ENCODE measurements at regions not wholly inside any gene's neighbourhood (a gene's known extent, or its start where the extent isn't known, plus 50 kb on each side); places are given as distances from the start of the nearest gene placed in this dataset.

- Histone ChIP-seq H3K9me3 (ENCODE audit: control insufficient read depth, insufficient read depth, low read length) (no peaks in the 10 kb centered on the region), H3K27me3 (ENCODE audit: control insufficient read depth, insufficient read depth, low read length) (peaks cover 12% of the 10 kb centered on the region), H3K4me3 (ENCODE audit: low read depth, low read length) (peak overlapping the region; percentile 10), H3K4me1 (ENCODE audit: control insufficient read depth, insufficient read depth, low read length) (peaks cover 13% of the 10 kb centered on the region), H3K36me3 (ENCODE audit: control insufficient read depth, insufficient read depth, low read length) (no peaks in the 10 kb centered on the region), H3K9ac (ENCODE audit: low read depth, low read length) (no peak overlapping the region)
These were observed 193.5 kb upstream of the TCF4 start for GRCh38 chr18:55781481-55781957.

DNA sequence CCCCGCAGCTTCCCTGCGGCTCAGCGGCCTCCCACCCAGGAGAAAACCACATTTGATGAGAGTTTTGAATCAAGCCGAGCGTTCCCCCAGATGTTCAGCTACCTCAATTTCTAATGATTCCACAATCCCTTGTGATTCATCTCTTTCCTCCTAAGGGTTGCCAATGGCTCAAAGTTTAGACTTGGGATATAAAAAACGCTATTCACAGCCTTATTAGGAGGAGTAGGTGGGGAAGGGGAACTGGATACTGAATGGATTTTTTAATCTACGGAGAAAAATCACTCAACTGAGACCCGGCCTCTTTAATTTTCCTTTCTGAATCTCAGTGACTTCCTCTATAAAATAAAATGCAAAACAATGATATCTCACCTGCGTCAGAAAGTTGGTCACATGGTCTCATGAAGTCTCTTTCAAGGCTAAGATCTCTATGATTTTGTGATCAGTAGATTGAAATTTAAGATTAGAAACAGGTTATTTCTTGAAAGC lies 192.6 kb upstream of the TCF4 start:
- H3K9me3 ChIP-seq (ENCODE audit: control insufficient read depth, insufficient read depth, low read length): no peaks in the 10 kb centered on the region
- peaks cover 12% of the 10 kb centered on the region for H3K27me3 ChIP-seq (ENCODE audit: control insufficient read depth, insufficient read depth, low read length)
- peak overlapping the region; percentile 18 for H3K9ac ChIP-seq (ENCODE audit: low read depth, low read length)
- peaks cover 13% of the 10 kb centered on the region for H3K4me1 ChIP-seq (ENCODE audit: control insufficient read depth, insufficient read depth, low read length)
- peak overlapping the region; percentile 65 for H3K4me3 ChIP-seq (ENCODE audit: low read depth, low read length)
- no peaks in the 10 kb centered on the region for H3K36me3 ChIP-seq (ENCODE audit: control insufficient read depth, insufficient read depth, low read length)

DNA sequence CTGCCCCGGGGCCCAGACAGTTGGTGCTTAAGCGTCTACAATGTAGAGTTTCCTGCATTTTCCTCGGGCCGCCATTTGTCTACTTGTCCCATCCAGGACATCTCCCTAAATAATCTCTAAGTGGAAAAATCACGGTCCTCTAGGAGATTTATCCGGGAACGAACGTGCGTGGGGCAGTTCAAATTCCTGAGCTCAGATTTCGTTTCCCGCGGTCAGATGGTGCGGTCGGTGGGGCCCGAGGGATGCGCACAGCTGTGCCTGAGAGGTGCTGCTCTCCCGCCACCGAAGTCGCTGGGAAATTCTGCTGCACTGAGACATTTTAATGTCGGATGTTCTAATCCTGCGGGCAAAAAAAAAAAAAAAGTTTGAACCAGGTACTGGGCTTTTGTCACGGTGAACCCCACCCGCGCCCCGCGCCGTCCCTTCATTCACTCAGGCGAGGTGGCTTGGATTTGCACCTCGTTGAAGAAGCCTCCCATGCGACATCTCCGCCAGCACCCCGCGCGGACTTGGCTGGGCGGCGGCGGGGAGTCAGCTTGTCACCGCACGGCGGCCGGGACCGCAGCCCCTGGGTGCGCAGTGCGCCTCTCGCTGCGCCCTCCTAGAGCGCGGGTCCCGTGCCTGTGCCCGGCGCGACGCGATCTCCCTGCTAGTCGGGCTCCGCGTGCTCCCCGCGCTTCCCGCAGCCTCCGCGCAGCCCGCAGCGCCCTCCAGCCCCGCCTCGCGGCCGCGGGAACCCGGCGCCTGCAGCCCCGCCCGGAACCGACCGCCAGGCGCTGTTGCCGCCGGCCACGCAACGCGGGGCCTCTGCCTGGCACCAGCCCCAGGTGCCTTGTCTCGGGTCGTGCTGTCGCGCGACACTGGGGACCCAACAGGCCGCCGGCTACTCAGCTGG lies 191.9 kb upstream of the TCF4 start:
- peak overlapping the region; percentile 65 for H3K4me3 ChIP-seq (ENCODE audit: low read depth, low read length)
- H3K4me1 ChIP-seq (ENCODE audit: control insufficient read depth, insufficient read depth, low read length): peaks cover 13% of the 10 kb centered on the region
- H3K36me3 ChIP-seq (ENCODE audit: control insufficient read depth, insufficient read depth, low read length): no peaks in the 10 kb centered on the region
- H3K9me3 ChIP-seq (ENCODE audit: control insufficient read depth, insufficient read depth, low read length): no peaks in the 10 kb centered on the region
- peaks cover 12% of the 10 kb centered on the region for H3K27me3 ChIP-seq (ENCODE audit: control insufficient read depth, insufficient read depth, low read length)
- H3K9ac ChIP-seq (ENCODE audit: low read depth, low read length): peak overlapping the region; percentile 18

- peak overlapping the region; percentile 65 for H3K4me3 ChIP-seq (ENCODE audit: low read depth, low read length)
- H3K9me3 ChIP-seq (ENCODE audit: control insufficient read depth, insufficient read depth, low read length): no peaks in the 10 kb centered on the region
- peaks cover 12% of the 10 kb centered on the region for H3K27me3 ChIP-seq (ENCODE audit: control insufficient read depth, insufficient read depth, low read length)
- H3K36me3 ChIP-seq (ENCODE audit: control insufficient read depth, insufficient read depth, low read length): no peaks in the 10 kb centered on the region
- H3K9ac ChIP-seq (ENCODE audit: low read depth, low read length): no peak overlapping the region
- H3K4me1 ChIP-seq (ENCODE audit: control insufficient read depth, insufficient read depth, low read length): peaks cover 13% of the 10 kb centered on the region
These were observed 191.0 kb upstream of the TCF4 start for GRCh38 chr18:55778788-55779690.

DNA sequence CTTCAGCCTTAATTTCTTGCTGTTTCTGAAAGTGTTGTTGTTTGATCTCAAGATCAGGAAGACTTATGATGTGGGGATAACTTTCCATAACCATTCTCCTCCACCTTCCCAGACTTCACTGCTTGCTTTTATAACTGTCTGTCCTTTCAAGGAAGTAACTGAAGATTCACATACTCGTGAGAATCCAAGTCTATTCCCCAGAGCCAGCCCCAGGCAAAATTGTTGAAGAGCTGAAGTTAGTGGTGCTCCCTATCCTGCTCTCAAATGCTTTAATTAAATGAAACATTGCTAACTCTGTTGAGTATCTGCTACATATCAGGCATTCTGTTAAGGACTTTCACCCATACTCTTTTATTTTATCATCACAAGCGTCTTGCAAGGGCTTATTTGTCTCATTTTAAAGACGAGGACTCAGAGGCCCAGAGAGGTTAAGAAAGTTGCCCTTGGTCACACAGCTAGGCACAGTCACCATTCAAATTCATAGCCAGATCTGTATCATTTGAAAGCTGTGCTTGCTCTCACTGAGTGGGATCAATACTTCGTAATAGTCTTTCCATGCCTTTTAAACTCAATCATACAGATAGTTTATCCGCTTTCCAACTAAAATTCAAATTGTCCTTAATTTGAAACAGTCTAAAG lies 189.8 kb upstream of the TCF4 start:
- H3K9me3 ChIP-seq (ENCODE audit: control insufficient read depth, insufficient read depth, low read length): no peaks in the 10 kb centered on the region
- no peaks in the 10 kb centered on the region for H3K36me3 ChIP-seq (ENCODE audit: control insufficient read depth, insufficient read depth, low read length)
- no peak overlapping the region for H3K4me3 ChIP-seq (ENCODE audit: low read depth, low read length)
- H3K9ac ChIP-seq (ENCODE audit: low read depth, low read length): no peak overlapping the region
- peaks cover 13% of the 10 kb centered on the region for H3K4me1 ChIP-seq (ENCODE audit: control insufficient read depth, insufficient read depth, low read length)
- peaks cover 12% of the 10 kb centered on the region for H3K27me3 ChIP-seq (ENCODE audit: control insufficient read depth, insufficient read depth, low read length)

- H3K9me3 ChIP-seq (ENCODE audit: control insufficient read depth, insufficient read depth, low read length): no peaks in the 10 kb centered on the region
- no peak overlapping the region for H3K9ac ChIP-seq (ENCODE audit: low read depth, low read length)
- H3K4me1 ChIP-seq (ENCODE audit: control insufficient read depth, insufficient read depth, low read length): peaks cover 7% of the 10 kb centered on the region
- H3K4me3 ChIP-seq (ENCODE audit: low read depth, low read length): no peak overlapping the region
- H3K36me3 ChIP-seq (ENCODE audit: control insufficient read depth, insufficient read depth, low read length): no peaks in the 10 kb centered on the region
- peaks cover 12% of the 10 kb centered on the region for H3K27me3 ChIP-seq (ENCODE audit: control insufficient read depth, insufficient read depth, low read length)
These were observed 188.0 kb upstream of the TCF4 start for GRCh38 chr18:55775972-55776371.

GRCh38 chr18:55774505-55774904 lies 186.5 kb upstream of the TCF4 start:
- Histone ChIP-seq H3K36me3 (ENCODE audit: control insufficient read depth, insufficient read depth, low read length) (no peaks in the 10 kb centered on the region), H3K4me1 (ENCODE audit: control insufficient read depth, insufficient read depth, low read length) (peaks cover 4% of the 10 kb centered on the region), H3K9me3 (ENCODE audit: control insufficient read depth, insufficient read depth, low read length) (no peaks in the 10 kb centered on the region), H3K27me3 (ENCODE audit: control insufficient read depth, insufficient read depth, low read length) (peaks cover 3% of the 10 kb centered on the region), H3K4me3 (ENCODE audit: low read depth, low read length) (no peak overlapping the region), H3K9ac (ENCODE audit: low read depth, low read length) (no peak overlapping the region)

DNA sequence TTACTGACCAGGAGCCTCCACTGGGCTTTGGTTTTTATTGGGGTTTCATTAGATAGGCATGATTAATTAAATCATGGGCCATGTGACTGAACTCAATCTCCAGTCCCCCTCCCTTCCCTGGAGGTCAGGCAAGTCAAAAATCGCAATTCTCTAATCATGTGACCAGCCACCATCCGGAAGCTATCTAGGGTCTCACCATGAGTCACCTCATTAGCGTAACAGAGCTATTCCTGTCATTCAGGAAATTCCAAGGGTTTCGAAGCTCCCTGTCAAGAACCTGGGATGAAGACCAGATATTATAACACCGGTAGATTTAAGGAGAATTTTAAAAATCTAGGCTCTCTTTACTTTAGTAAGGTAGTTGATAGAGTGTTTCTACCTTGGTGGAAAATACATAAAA lies 180.3 kb upstream of the TCF4 start:
- H3K27me3 ChIP-seq (ENCODE audit: control insufficient read depth, insufficient read depth, low read length): no peaks in the 10 kb centered on the region
- H3K4me1 ChIP-seq (ENCODE audit: control insufficient read depth, insufficient read depth, low read length): peaks cover 15% of the 10 kb centered on the region
- H3K9ac ChIP-seq (ENCODE audit: low read depth, low read length): no peak overlapping the region
- H3K36me3 ChIP-seq (ENCODE audit: control insufficient read depth, insufficient read depth, low read length): no peaks in the 10 kb centered on the region
- H3K9me3 ChIP-seq (ENCODE audit: control insufficient read depth, insufficient read depth, low read length): no peaks in the 10 kb centered on the region
- no peak overlapping the region for H3K4me3 ChIP-seq (ENCODE audit: low read depth, low read length)

DNA sequence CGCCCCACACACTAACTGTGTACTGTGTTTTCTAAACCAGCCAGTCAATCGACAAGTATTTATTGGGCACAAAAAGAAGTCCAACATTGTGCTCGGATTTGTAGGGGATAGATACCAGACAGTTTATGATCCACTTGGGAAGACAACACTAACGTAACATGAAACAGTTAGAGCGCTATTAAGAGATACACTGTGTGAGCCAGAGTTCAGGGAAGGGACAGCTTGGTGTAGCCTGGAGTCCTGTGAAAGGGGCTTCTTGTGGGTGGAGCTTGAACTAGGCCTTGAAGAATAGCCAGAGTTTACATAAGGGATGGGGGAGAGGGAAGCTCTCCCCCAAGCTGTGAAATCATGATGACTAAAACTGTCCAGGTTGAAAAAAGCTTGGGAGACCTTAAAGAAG lies 176.4 kb upstream of the TCF4 start:
- no peaks in the 10 kb centered on the region for H3K27me3 ChIP-seq (ENCODE audit: control insufficient read depth, insufficient read depth, low read length)
- H3K9ac ChIP-seq (ENCODE audit: low read depth, low read length): no peak overlapping the region
- no peak overlapping the region for H3K4me3 ChIP-seq (ENCODE audit: low read depth, low read length)
- H3K9me3 ChIP-seq (ENCODE audit: control insufficient read depth, insufficient read depth, low read length): no peaks in the 10 kb centered on the region
- no peaks in the 10 kb centered on the region for H3K36me3 ChIP-seq (ENCODE audit: control insufficient read depth, insufficient read depth, low read length)
- H3K4me1 ChIP-seq (ENCODE audit: control insufficient read depth, insufficient read depth, low read length): peaks cover 15% of the 10 kb centered on the region

GRCh38 chr18:55763805-55764204 lies 175.8 kb upstream of the TCF4 start:
- H3K4me3 ChIP-seq (ENCODE audit: low read depth, low read length): no peak overlapping the region
- peaks cover 13% of the 10 kb centered on the region for H3K4me1 ChIP-seq (ENCODE audit: control insufficient read depth, insufficient read depth, low read length)
- H3K9ac ChIP-seq (ENCODE audit: low read depth, low read length): no peak overlapping the region
- no peaks in the 10 kb centered on the region for H3K27me3 ChIP-seq (ENCODE audit: control insufficient read depth, insufficient read depth, low read length)
- H3K9me3 ChIP-seq (ENCODE audit: control insufficient read depth, insufficient read depth, low read length): no peaks in the 10 kb centered on the region
- H3K36me3 ChIP-seq (ENCODE audit: control insufficient read depth, insufficient read depth, low read length): no peaks in the 10 kb centered on the region

DNA sequence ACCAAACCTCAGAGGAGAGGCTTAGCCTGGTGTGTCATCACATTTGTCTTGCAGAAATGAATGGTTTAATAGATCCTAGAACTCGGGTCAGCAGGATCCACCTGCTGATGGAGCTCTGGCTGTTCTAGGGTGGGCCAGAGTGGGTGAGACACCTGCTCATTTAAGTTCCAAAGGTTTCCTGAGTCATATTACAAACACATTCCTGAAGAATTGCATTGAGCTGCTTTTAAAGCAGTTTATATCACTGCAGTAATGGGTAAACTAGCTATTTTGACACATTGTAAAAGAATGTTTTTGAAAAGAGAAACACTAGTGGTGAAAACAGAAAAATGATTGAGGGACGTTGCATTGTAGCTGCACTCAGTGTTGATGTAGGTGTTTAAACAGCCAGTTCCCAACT lies 175.3 kb upstream of the TCF4 start:
- H3K9me3 ChIP-seq (ENCODE audit: control insufficient read depth, insufficient read depth, low read length): no peaks in the 10 kb centered on the region
- H3K4me1 ChIP-seq (ENCODE audit: control insufficient read depth, insufficient read depth, low read length): peaks cover 8% of the 10 kb centered on the region
- no peaks in the 10 kb centered on the region for H3K36me3 ChIP-seq (ENCODE audit: control insufficient read depth, insufficient read depth, low read length)
- H3K27me3 ChIP-seq (ENCODE audit: control insufficient read depth, insufficient read depth, low read length): no peaks in the 10 kb centered on the region
- no peak overlapping the region for H3K4me3 ChIP-seq (ENCODE audit: low read depth, low read length)
- no peak overlapping the region for H3K9ac ChIP-seq (ENCODE audit: low read depth, low read length)
